ENCODE measurements at regions not wholly inside any gene's neighbourhood (a gene's known extent, or its start where the extent isn't known, plus 50 kb on each side); places are given as distances from the start of the nearest gene placed in this dataset.

DNA sequence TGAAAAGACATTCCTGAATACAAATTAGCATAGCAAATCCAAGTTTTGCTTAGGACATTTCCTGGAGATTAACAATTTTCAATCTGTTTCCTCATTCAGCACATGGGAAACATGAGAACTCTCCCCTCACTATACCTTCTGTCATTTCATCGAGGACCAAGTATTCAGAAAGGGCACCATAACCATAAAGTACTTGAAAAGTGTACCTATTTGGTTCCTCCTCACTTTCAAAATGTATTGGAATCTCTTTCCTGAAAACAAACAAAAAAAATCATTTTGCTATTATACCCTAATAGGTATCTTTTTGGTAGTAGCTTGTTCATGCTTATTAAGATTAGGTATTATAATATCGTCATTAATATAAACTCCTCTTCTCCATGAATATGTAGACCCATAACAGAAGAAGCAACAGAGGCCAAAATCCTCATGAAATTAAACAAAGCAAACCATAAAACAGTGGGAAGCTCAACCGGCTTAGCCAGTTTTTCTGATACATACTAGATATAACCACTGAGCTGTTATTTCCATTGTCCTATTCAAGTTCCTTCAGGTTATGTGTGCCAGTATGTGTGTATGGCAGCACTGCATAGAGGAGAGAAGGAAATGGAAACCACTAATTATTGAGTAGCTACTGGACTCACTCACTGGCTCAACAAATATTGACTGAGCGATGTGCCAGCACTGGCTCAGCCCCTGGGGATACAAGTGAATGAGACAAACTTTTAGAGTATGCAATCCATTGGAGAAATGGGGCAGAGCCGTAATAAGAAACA is 274.0 kb downstream of the MAFB start:
- Histone ChIP-seq H3K4me3 (replicated peaks in 1 of 3; ENCODE audit: insufficient read depth in 1 of 3, low read depth in 1 of 3, low read length in 3 of 3) (no peak overlapping the region), H3K79me2 (ENCODE audit: control insufficient read depth, insufficient read depth, low read length) (no peaks in the 10 kb centered on the region), H3K4me1 (ENCODE audit: control insufficient read depth, extremely low read depth, insufficient read depth, low read length) (no peaks in the 10 kb centered on the region), H3K9me3 (replicated peaks; ENCODE audit: control insufficient read depth, insufficient read depth, low read length) (no peaks in the 10 kb centered on the region), H3K36me3 (ENCODE audit: control insufficient read depth in 2 of 2, extremely low read depth in 1 of 2, insufficient read depth in 2 of 2, low read length in 2 of 2) (no peaks in the 10 kb centered on the region), H3K27me3 (ENCODE audit: control insufficient read depth in 2 of 2, insufficient read depth in 2 of 2, low read length in 2 of 2) (no peaks in the 10 kb centered on the region), H3K27ac (ENCODE audit: insufficient read depth, low read depth, low read length) (no peak overlapping the region), H4K20me1 (replicated peaks; ENCODE audit: control insufficient read depth, extremely low read depth, insufficient read depth, low read length) (no peaks in the 10 kb centered on the region), H3K9me1 (replicated peaks; ENCODE audit: control insufficient read depth, extremely low read depth, insufficient read depth, low read length) (no peaks in the 10 kb centered on the region), H2AFZ (ENCODE audit: low read depth, low read length) (no peak overlapping the region), H3K4me2 (ENCODE audit: insufficient read depth, low read length) (no peak overlapping the region), H3K9ac (replicated peaks; ENCODE audit: extremely low read depth, insufficient read depth, low read length) (no peak overlapping the region)
- intact Hi-C loops (cut with micrococcal nuclease) (no loop called here), dilution Hi-C loops (cut with MboI; ENCODE audit: extremely low pct_ligation_motif_present, low sequenced_read_pairs) (no loop called here)
- no peak for FAIRE-seq
- no peak for DNase-seq (ENCODE audit: low read depth, low spot score)
- CTCF ChIA-PET: interaction anchor here (1.3 kb wide), 1 partner anchor 13 kb away, joined by 3 read pairs; no protein-coding TSS in a partner anchor
- BruUV-seq (replicated peaks): no TSS peak
- no peak for TF ChIP-seq EZH2 (IDR thresholded peaks at IDR 0.05; ENCODE audit: borderline replicate concordance, low read depth, low read length, severe bottlenecking)
- no peak for TF ChIP-seq POLR2A (IDR thresholded peaks at IDR 0.05; ENCODE audit: low read depth, low read length)
- no peak for TF ChIP-seq POLR2AphosphoS5 (IDR thresholded peaks at IDR 0.05; ENCODE audit: insufficient read depth, low read depth, low read length)
- no peak for TF ChIP-seq MYC (IDR thresholded peaks at IDR 0.05; ENCODE audit: low read depth, low read length)
- TF ChIP-seq JUN (IDR thresholded peaks at IDR 0.05; ENCODE audit: borderline replicate concordance, insufficient read depth, insufficient read length, low read depth): no peak
- POLR2A ChIA-PET: no interaction called here

DNA sequence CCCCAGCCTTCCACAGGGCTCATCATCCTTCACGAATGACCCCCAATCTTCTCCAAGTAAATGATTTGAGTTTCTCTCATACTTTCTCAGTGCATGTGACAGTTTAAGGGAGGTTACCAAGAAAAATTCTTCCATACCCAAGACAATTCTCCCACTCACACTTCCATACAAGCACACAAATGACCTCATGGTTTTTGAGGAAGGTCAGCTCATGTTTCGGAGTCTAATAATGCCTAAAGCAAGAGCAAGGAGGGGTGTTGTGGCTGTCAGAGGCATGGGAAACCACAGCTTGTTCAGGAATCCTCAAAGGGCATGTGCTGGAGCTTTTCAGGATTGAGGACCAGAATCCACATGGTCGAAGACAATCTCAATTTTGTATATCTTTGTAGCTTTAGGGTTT is 279.0 kb downstream of the MAFB start:
- no peak for TF ChIP-seq MYC (IDR thresholded peaks at IDR 0.05; ENCODE audit: low read depth, low read length)
- TF ChIP-seq, protein P1, sequence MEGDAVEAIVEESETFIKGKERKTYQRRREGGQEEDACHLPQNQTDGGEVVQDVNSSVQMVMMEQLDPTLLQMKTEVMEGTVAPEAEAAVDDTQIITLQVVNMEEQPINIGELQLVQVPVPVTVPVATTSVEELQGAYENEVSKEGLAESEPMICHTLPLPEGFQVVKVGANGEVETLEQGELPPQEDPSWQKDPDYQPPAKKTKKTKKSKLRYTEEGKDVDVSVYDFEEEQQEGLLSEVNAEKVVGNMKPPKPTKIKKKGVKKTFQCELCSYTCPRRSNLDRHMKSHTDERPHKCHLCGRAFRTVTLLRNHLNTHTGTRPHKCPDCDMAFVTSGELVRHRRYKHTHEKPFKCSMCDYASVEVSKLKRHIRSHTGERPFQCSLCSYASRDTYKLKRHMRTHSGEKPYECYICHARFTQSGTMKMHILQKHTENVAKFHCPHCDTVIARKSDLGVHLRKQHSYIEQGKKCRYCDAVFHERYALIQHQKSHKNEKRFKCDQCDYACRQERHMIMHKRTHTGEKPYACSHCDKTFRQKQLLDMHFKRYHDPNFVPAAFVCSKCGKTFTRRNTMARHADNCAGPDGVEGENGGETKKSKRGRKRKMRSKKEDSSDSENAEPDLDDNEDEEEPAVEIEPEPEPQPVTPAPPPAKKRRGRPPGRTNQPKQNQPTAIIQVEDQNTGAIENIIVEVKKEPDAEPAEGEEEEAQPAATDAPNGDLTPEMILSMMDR (IDR thresholded peaks at IDR 0.05; ENCODE audit: extremely low read depth in 1 of 2, insufficient read depth in 1 of 2, low read depth in 1 of 2, low read length in 2 of 2): no peak
- no peak for TF ChIP-seq POLR2AphosphoS5 (IDR thresholded peaks at IDR 0.05; ENCODE audit: insufficient read depth, low read depth, low read length)
- no peak for TF ChIP-seq POLR2A (IDR thresholded peaks at IDR 0.05; ENCODE audit: low read depth, low read length)
- no peak for TF ChIP-seq JUN (IDR thresholded peaks at IDR 0.05; ENCODE audit: borderline replicate concordance, insufficient read depth, insufficient read length, low read depth)
- TF ChIP-seq EZH2 (IDR thresholded peaks at IDR 0.05; ENCODE audit: borderline replicate concordance, low read depth, low read length, severe bottlenecking): no peak
- no peak for TF ChIP-seq GATA2 (IDR thresholded peaks at IDR 0.05; ENCODE audit: insufficient read depth, insufficient read length, low read depth, low read length)
- TF ChIP-seq, protein P2, sequence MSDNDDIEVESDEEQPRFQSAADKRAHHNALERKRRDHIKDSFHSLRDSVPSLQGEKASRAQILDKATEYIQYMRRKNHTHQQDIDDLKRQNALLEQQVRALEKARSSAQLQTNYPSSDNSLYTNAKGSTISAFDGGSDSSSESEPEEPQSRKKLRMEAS (IDR thresholded peaks at IDR 0.05; ENCODE audit: insufficient read depth, insufficient read length): no peak
- TF ChIP-seq FOS (IDR thresholded peaks at IDR 0.05; ENCODE audit: borderline replicate concordance, insufficient read depth, low read length): no peak
- FAIRE-seq (no peak), DNase-seq (ENCODE audit: low read depth, low spot score) (no peak)
- Histone ChIP-seq H4K20me1 (replicated peaks; ENCODE audit: control insufficient read depth, extremely low read depth, insufficient read depth, low read length) (no peaks in the 10 kb centered on the region), H3K9me1 (replicated peaks; ENCODE audit: control insufficient read depth, extremely low read depth, insufficient read depth, low read length) (no peaks in the 10 kb centered on the region), H3K27ac (ENCODE audit: insufficient read depth, low read depth, low read length) (no peak overlapping the region), H3K4me1 (ENCODE audit: control insufficient read depth, extremely low read depth, insufficient read depth, low read length) (no peaks in the 10 kb centered on the region), H3K9me3 (replicated peaks; ENCODE audit: control insufficient read depth, insufficient read depth, low read length) (no peaks in the 10 kb centered on the region), H3K79me2 (ENCODE audit: control insufficient read depth, insufficient read depth, low read length) (no peaks in the 10 kb centered on the region), H3K27me3 (ENCODE audit: control insufficient read depth in 2 of 2, insufficient read depth in 2 of 2, low read length in 2 of 2) (no peaks in the 10 kb centered on the region), H3K4me3 (replicated peaks in 1 of 3; ENCODE audit: insufficient read depth in 1 of 3, low read depth in 1 of 3, low read length in 3 of 3) (no peak overlapping the region), H3K4me2 (ENCODE audit: insufficient read depth, low read length) (no peak overlapping the region), H2AFZ (ENCODE audit: low read depth, low read length) (no peak overlapping the region), H3K36me3 (ENCODE audit: control insufficient read depth in 2 of 2, extremely low read depth in 1 of 2, insufficient read depth in 2 of 2, low read length in 2 of 2) (no peaks in the 10 kb centered on the region), H3K9ac (replicated peaks; ENCODE audit: extremely low read depth, insufficient read depth, low read length) (no peak overlapping the region)
- POLR2A ChIA-PET: no interaction called here
- intact Hi-C loops (cut with micrococcal nuclease): no loop called here
- CTCF ChIA-PET: no interaction called here
- BruUV-seq (replicated peaks): no TSS peak
- dilution Hi-C loops (cut with MboI; ENCODE audit: extremely low pct_ligation_motif_present, low sequenced_read_pairs): no loop called here
